ENCODE measurements at regions not wholly inside any gene's neighbourhood (a gene's known extent, or its start where the extent isn't known, plus 50 kb on each side); places are given as distances from the start of the nearest gene placed in this dataset.

DNA sequence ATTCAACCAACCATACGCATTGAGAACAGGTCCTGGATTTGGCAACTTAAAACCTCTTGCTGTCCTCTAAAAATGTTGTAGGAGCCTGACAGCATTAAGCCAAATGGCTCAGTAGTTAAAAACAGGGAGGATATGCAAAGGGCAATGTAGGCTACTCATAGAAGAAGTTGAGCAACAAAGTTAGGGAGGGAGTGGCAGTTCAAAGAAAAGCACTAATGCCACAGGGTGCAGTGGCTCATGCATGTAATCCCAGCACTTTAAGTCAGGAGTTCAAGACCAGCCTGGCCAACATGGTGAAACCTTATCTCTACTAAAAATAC is 92.9 kb upstream of the ERG start:
- Histone ChIP-seq H3K27me3 (ENCODE audit: control insufficient read depth, insufficient read depth, low read length) (peaks cover 11% of the 10 kb centered on the region), H3K4me3 (ENCODE audit: low read depth, low read length) (no peak overlapping the region), H3K36me3 (ENCODE audit: control insufficient read depth, insufficient read depth, low read length) (no peaks in the 10 kb centered on the region)
- POLR2A ChIA-PET, result no interaction called here
- DNase-seq (ENCODE audit: low read depth), result no peak
- TF ChIP-seq, protein P1, sequence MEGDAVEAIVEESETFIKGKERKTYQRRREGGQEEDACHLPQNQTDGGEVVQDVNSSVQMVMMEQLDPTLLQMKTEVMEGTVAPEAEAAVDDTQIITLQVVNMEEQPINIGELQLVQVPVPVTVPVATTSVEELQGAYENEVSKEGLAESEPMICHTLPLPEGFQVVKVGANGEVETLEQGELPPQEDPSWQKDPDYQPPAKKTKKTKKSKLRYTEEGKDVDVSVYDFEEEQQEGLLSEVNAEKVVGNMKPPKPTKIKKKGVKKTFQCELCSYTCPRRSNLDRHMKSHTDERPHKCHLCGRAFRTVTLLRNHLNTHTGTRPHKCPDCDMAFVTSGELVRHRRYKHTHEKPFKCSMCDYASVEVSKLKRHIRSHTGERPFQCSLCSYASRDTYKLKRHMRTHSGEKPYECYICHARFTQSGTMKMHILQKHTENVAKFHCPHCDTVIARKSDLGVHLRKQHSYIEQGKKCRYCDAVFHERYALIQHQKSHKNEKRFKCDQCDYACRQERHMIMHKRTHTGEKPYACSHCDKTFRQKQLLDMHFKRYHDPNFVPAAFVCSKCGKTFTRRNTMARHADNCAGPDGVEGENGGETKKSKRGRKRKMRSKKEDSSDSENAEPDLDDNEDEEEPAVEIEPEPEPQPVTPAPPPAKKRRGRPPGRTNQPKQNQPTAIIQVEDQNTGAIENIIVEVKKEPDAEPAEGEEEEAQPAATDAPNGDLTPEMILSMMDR (IDR thresholded peaks at IDR 0.05; ENCODE audit: insufficient read depth, low read depth, low read length), result no peak
- CTCF ChIA-PET, result no interaction called here

DNA sequence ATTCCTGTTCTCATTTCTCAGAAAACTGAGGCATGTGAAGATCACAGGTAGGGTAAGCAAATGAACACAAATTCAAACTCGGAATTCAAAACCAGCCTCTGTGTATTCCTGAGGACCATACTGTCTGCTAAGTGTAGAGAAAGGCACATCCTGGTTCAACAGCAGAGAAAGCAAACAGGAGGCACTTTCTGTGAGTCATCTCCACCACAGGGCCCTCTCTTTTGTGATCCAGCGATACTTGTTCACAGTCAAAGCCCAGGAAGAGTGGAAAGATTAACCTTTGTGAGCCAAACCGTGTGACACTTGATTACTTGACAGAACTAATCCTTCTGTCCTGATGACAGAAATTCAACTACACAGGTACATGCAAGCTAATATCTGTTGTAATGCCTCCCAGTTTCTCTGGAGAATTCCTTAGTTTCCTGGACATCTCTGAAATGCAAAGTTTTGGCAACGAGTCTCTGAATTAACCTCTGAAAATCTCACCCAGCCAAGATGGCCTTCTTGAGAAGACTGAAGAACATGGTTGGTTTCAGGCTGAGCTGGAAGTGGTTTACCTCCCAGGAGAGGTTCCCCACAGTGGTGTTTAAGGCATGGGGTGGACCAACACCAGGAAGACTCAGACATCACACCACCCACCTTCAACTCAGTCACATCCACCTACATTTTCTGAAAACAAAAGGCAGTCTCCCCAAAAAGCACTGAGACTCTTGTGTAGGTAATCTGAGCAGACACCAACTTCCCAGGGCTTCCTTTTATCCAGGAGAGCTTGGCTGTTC is 98.2 kb upstream of the ERG start:
- H3K4me3 ChIP-seq (ENCODE audit: low read depth, low read length), result no peak overlapping the region
- DNase-seq (ENCODE audit: low read depth), result no peak
- TF ChIP-seq, protein P1 (IDR thresholded peaks at IDR 0.05; ENCODE audit: insufficient read depth, low read depth, low read length), result no peak
- POLR2A ChIA-PET, result no interaction called here
- H3K36me3 ChIP-seq (ENCODE audit: control insufficient read depth, insufficient read depth, low read length), result no peaks in the 10 kb centered on the region
- peaks cover 12% of the 10 kb centered on the region for H3K27me3 ChIP-seq (ENCODE audit: control insufficient read depth, insufficient read depth, low read length)
- CTCF ChIA-PET, result no interaction called here

DNA sequence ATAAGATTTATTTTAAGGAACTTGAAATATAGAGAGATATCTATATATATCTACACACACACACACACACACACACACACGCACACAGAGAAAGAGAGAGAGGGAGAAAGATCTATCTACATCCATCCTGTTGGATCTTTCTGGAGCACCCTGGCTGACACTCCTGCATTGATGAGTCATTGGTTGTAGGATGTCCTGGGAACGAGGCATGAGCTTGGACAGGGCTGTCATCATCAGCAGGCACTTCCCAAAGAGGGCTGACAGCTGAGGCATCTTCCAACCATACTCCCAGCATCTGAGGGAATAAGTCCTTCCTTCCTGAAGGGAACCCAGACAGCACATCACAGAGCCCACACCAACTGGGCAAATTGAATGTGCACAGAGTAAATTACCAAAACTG is 99.1 kb upstream of the ERG start:
- ChIA-PET POLR2A (no interaction called here), CTCF (no interaction called here)
- H3K36me3 ChIP-seq (ENCODE audit: control insufficient read depth, insufficient read depth, low read length), result no peaks in the 10 kb centered on the region
- TF ChIP-seq, protein P1 (IDR thresholded peaks at IDR 0.05; ENCODE audit: insufficient read depth, low read depth, low read length), result no peak
- peaks cover 6% of the 10 kb centered on the region for H3K27me3 ChIP-seq (ENCODE audit: control insufficient read depth, insufficient read depth, low read length)
- DNase-seq (ENCODE audit: low read depth), result no peak
- no peak overlapping the region for H3K4me3 ChIP-seq (ENCODE audit: low read depth, low read length)

DNA sequence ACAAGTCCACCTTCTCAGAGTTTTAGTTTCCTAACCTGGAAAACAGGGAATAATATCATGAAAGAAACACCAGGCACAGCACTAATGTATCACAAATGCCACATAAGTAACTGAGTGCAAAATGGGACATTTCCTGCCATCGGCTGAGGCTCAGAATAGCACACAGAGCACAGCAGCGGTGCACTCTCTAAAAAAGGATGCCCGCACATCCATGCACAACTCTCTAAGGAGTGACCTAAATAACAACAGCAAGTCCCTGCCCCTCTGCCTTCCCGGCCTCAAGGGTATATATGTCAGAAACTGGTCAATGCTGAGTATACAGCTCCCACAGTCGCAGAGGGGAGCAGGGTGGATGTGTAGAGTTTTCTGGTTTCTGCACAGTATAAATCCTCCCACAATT is 100.1 kb upstream of the ERG start:
- no peak overlapping the region for H3K4me3 ChIP-seq (ENCODE audit: low read depth, low read length)
- no peaks in the 10 kb centered on the region for H3K36me3 ChIP-seq (ENCODE audit: control insufficient read depth, insufficient read depth, low read length)
- DNase-seq (ENCODE audit: low read depth), result no peak
- CTCF ChIA-PET, result no interaction called here
- peaks cover 9% of the 10 kb centered on the region for H3K27me3 ChIP-seq (ENCODE audit: control insufficient read depth, insufficient read depth, low read length)
- TF ChIP-seq, protein P1 (IDR thresholded peaks at IDR 0.05; ENCODE audit: insufficient read depth, low read depth, low read length), result no peak
- POLR2A ChIA-PET, result no interaction called here

DNA sequence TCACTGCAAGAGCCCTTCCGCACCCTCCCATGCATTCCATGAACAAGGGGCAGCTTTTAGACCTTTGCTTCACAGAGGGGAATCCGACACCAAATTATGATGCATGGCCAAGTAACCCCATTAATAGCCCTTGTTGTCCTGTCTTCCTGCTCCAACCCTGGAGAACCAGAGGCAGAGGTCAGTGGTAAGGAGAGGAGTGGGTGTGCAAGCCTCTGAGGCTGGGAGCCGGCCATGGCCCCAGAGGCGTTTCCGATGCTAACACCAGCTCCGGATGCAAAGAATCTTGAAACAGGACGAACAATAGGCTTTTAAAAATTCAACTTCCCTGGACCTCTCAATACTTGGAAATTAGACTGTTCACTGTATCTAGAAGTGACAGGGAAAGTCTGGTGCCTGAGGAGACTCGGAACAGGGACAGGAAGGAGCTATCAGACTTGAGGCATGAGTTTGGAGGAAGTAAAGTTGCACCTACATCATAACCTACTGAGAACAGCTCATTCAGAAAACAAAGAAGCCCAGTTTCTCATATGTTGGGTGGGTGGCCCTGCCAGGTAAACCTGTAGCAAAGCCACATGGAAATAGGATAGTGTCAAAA is 101.2 kb upstream of the ERG start:
- H3K27me3 ChIP-seq (ENCODE audit: control insufficient read depth, insufficient read depth, low read length), result peaks cover 9% of the 10 kb centered on the region
- POLR2A ChIA-PET, result interaction anchor here (0.6 kb wide), 1 partner anchor 1154 kb away, joined by 3 read pairs; no protein-coding TSS in a partner anchor
- H3K36me3 ChIP-seq (ENCODE audit: control insufficient read depth, insufficient read depth, low read length), result no peaks in the 10 kb centered on the region
- no peak for DNase-seq (ENCODE audit: low read depth)
- H3K4me3 ChIP-seq (ENCODE audit: low read depth, low read length), result no peak overlapping the region
- CTCF ChIA-PET, result interaction anchor here (0.5 to 0.6 kb wide), 2 partner anchors 61 to 85 kb away, joined by 3 to 5 read pairs; no protein-coding TSS in a partner anchor
- TF ChIP-seq, protein P1 (IDR thresholded peaks at IDR 0.05; ENCODE audit: insufficient read depth, low read depth, low read length), result no peak

All from BJ (cell line).